OCI-LY1 (cell line): ENCODE measurements at regions not wholly inside any gene's neighbourhood (a gene's known extent, or its start where the extent isn't known, plus 50 kb on each side); places are given as distances from the start of the nearest gene placed in this dataset.

Experiments used
- H2AFZ ChIP-seq: fragments of 200-600 bp; sonication (generic), shearing (Covaris generic); 2 replicates; pipeline ENCODE4 v1.6.0; 2014; ENCODE audit warnings: antibody characterized with exemption, mild to moderate bottlenecking, low read length
- H3F3A ChIP-seq: fragments of 200-600 bp; sonication (generic), shearing (Covaris generic); 2 replicates; pipeline ENCODE4 v1.6.0; 2014; ENCODE audit warnings: mild to moderate bottlenecking, antibody characterized with exemption, low read length, moderate library complexity; ENCODE audit not compliant: insufficient read depth
- H3K27ac ChIP-seq: fragments of 200-600 bp; sonication (generic); 2 replicates; pipeline ENCODE4 v1.5.1; 2014; ENCODE audit warnings: low read length, mixed run types, mild to moderate bottlenecking, low read depth; ENCODE audit not compliant: poor library complexity, severe bottlenecking
- H3K27me3 ChIP-seq: fragments of 200-600 bp; sonication (generic); 2 replicates; pipeline ENCODE4 v1.6.0; 2014; ENCODE audit warnings: antibody characterized with exemption, mild to moderate bottlenecking, low read length, moderate library complexity; ENCODE audit not compliant: insufficient read depth
- H3K36me3 ChIP-seq: fragments of 200-600 bp; sonication (generic); 2 replicates; pipeline ENCODE4 v1.6.1; 2014; ENCODE audit warnings: mild to moderate bottlenecking, antibody characterized with exemption, low read length, moderate library complexity, mixed read lengths; ENCODE audit not compliant: insufficient read depth
- H3K4me1 ChIP-seq: fragments of 200-600 bp; sonication (generic); 2 replicates; pipeline ENCODE4 v1.5.1; 2014; ENCODE audit warnings: mild to moderate bottlenecking, low read length, moderate library complexity; ENCODE audit not compliant: insufficient read depth, severe bottlenecking
- H3K4me2 ChIP-seq: fragments of 200-600 bp; sonication (generic), shearing (Covaris generic); 2 replicates; pipeline ENCODE4 v1.6.1; 2014; ENCODE audit warnings: low read length
- H3K4me3 ChIP-seq: fragments of 200-600 bp; sonication (generic); 2 replicates; pipeline ENCODE4 v1.5.1; 2014; ENCODE audit warnings: low read length, low read depth, mild to moderate bottlenecking, mixed read lengths; ENCODE audit not compliant: poor library complexity, severe bottlenecking
- H3K79me2 ChIP-seq: fragments of 200-600 bp; shearing (Covaris generic); 2 replicates; pipeline ENCODE4 v1.6.1; 2016; ENCODE audit warnings: mixed run types, low read length, mixed read lengths; ENCODE audit not compliant: insufficient read depth
- H3K9ac ChIP-seq: fragments of 200-600 bp; sonication (generic), shearing (Covaris generic); 2 replicates; pipeline ENCODE4 v1.6.1; 2014; ENCODE audit warnings: mild to moderate bottlenecking, low read length, mixed read lengths
- H3K9me2 ChIP-seq: fragments of 200-600 bp; sonication (generic), shearing (Covaris generic); 2 replicates; pipeline ENCODE4 v1.6.1; 2014; ENCODE audit warnings: low read depth, mild to moderate bottlenecking, low read length, mixed read lengths
- H3K9me3 ChIP-seq: fragments of 200-600 bp; shearing (Covaris generic); 2 replicates; pipeline ENCODE4 v1.6.1; 2014; ENCODE audit warnings: low read length, mixed read lengths
- H4K20me1 ChIP-seq: fragments of 200-600 bp; sonication (generic), shearing (Covaris generic); 2 replicates; pipeline ENCODE4 v1.6.0; 2016; ENCODE audit warnings: mild to moderate bottlenecking, low read length; ENCODE audit not compliant: insufficient read depth
- CTCF ChIP-seq: fragments of 200-600 bp; sonication (generic), shearing (Covaris generic); IDR thresholded peaks from 2 replicates; pipeline ENCODE4 v1.5.1; 2017; ENCODE audit warnings: mild to moderate bottlenecking, antibody characterized with exemption, low read length, moderate library complexity, mixed read lengths
- EZH2 ChIP-seq: fragments of 200-600 bp; sonication (generic), shearing (Covaris generic); IDR thresholded peaks from 2 replicates; pipeline ENCODE4 v1.8.0; 2017; ENCODE audit warnings: borderline replicate concordance, mixed run types, mild to moderate bottlenecking, antibody characterized with exemption, low read length, moderate library complexity, mixed read lengths

GRCh38 chr10:101289541-101289940, 60.3 kb upstream of the LBX1 start:
- Histone ChIP-seq H3F3A (no peaks in the 10 kb centered on the region), H3K79me2 (no peaks in the 10 kb centered on the region), H3K4me1 (peaks cover 7% of the 10 kb centered on the region), H4K20me1 (no peaks in the 10 kb centered on the region), H3K36me3 (no peaks in the 10 kb centered on the region), H3K9ac (no peak overlapping the region), H3K9me2 (no peaks in the 10 kb centered on the region), H2AFZ (no peak overlapping the region), H3K4me3 (no peak overlapping the region), H3K27ac (no peak overlapping the region), H3K4me2 (no peak overlapping the region), H3K9me3 (no peaks in the 10 kb centered on the region), H3K27me3 (no peaks in the 10 kb centered on the region)
- TF ChIP-seq EZH2 (no peak), CTCF (no peak)

GRCh38 chr10:101290431-101290830, 61.2 kb upstream of the LBX1 start:
- Histone ChIP-seq H3K9ac (no peak overlapping the region), H3K4me2 (no peak overlapping the region), H3K27me3 (no peaks in the 10 kb centered on the region), H3K4me3 (no peak overlapping the region), H2AFZ (no peak overlapping the region), H3K79me2 (no peaks in the 10 kb centered on the region), H3K36me3 (no peaks in the 10 kb centered on the region), H3K4me1 (peaks cover 7% of the 10 kb centered on the region), H4K20me1 (no peaks in the 10 kb centered on the region), H3K27ac (no peak overlapping the region), H3F3A (no peaks in the 10 kb centered on the region), H3K9me3 (no peaks in the 10 kb centered on the region), H3K9me2 (no peaks in the 10 kb centered on the region)
- TF ChIP-seq CTCF (no peak), EZH2 (no peak)

DNA sequence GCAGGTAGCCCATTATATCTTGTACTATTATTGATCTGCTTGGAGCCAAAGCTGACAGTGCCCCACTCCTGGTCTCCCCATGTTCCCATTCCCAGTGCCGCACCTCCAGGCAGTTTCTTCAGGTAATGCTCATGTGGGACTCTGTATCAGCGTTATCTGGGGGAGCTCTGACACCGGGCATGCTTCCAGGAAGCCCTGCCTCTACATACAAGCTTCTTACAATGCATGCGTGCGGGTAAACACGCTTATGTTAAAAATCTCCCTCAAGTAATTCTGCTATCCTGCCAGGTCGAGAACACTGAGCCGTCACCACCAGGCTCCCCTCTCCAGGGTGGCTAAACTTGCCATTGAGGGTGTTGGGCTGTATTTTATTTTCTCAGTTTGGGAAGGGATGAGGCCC, 61.6 kb upstream of the LBX1 start:
- TF ChIP-seq EZH2 (no peak), CTCF (no peak)
- Histone ChIP-seq H3F3A (no peaks in the 10 kb centered on the region), H2AFZ (no peak overlapping the region), H3K9me2 (no peaks in the 10 kb centered on the region), H3K4me1 (peaks cover 7% of the 10 kb centered on the region), H3K9ac (no peak overlapping the region), H3K4me2 (no peak overlapping the region), H3K27me3 (no peaks in the 10 kb centered on the region), H3K27ac (no peak overlapping the region), H4K20me1 (no peaks in the 10 kb centered on the region), H3K36me3 (no peaks in the 10 kb centered on the region), H3K4me3 (no peak overlapping the region), H3K79me2 (no peaks in the 10 kb centered on the region), H3K9me3 (no peaks in the 10 kb centered on the region)
